HEK293T (cell line): ENCODE measurements at regions not wholly inside any gene's neighbourhood (a gene's known extent, or its start where the extent isn't known, plus 50 kb on each side); places are given as distances from the start of the nearest gene placed in this dataset.

Source experiments
- BHLHE40 ChIP-seq: fragments of 450-650 bp; IDR thresholded peaks from 2 replicates; pipeline ENCODE4 v1.6.1; 2016; ENCODE audit warnings: mild to moderate bottlenecking, moderate library complexity, borderline replicate concordance
- CTBP1 ChIP-seq: fragments of 450-650 bp; IDR thresholded peaks from 2 replicates; pipeline ENCODE4 v1.6.1; 2016; ENCODE audit warnings: borderline replicate concordance
- ELF4 ChIP-seq: fragments of 450-650 bp; IDR thresholded peaks from 2 replicates; pipeline ENCODE4 v1.6.1; 2017; ENCODE audit warnings: antibody characterized with exemption
- FOXA1 ChIP-seq: fragments of 450-650 bp; IDR thresholded peaks from 2 replicates; pipeline ENCODE4 v1.6.1; 2016; ENCODE audit warnings: mild to moderate bottlenecking
- FOXM1 ChIP-seq: fragments of 450-650 bp; IDR thresholded peaks from 2 replicates; pipeline ENCODE4 v1.6.1; 2017; ENCODE audit warnings: mild to moderate bottlenecking, borderline replicate concordance
- HDGF ChIP-seq: fragments of 450-650 bp; IDR thresholded peaks from 2 replicates; pipeline ENCODE4 v1.6.1; 2017; ENCODE audit warnings: antibody characterized with exemption, borderline replicate concordance
- LEF1 ChIP-seq: fragments of 450-650 bp; IDR thresholded peaks from 2 replicates; pipeline ENCODE4 v1.6.1; 2017; ENCODE audit warnings: mild to moderate bottlenecking, borderline replicate concordance
- NFRKB ChIP-seq: fragments of 450-650 bp; IDR thresholded peaks from 2 replicates; pipeline ENCODE4 v1.6.1; 2016; ENCODE audit warnings: mild to moderate bottlenecking, moderate library complexity
- SP1 ChIP-seq: fragments of 450-650 bp; IDR thresholded peaks from 2 replicates; pipeline ENCODE4 v1.6.1; 2017
- SUZ12 ChIP-seq: fragments of 450-650 bp; IDR thresholded peaks from 2 replicates; pipeline ENCODE4 v1.6.1; 2016; ENCODE audit warnings: mild to moderate bottlenecking
- TARDBP ChIP-seq: fragments of 450-650 bp; IDR thresholded peaks from 2 replicates; pipeline ENCODE4 v1.6.1; 2016
- ZNF384 ChIP-seq: fragments of 450-650 bp; IDR thresholded peaks from 2 replicates; pipeline ENCODE4 v1.6.1; 2016
- TF ChIP-seq, protein P1 (sequence below): fragments of 450-650 bp; IDR thresholded peaks from 2 replicates; pipeline ENCODE4 v1.6.1; 2016

DNA sequence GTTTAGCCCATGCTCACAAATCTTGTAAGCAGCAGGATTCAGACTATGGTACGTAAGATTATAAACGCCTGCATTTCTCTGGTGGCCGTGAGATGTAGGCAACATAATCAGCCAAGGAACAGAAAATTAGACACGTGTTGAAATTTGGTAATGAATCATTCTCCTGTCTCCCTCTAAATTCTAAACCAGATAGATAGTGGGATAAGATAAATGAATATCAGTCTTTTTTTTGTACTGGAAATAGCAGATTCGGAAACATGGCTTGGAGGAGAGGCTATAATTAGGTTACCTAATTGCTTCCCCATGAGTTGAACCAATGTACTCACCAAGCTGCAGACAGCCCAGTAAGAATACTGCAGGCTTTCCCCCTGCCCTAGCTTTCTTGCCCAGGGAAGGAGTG lies 172.3 kb downstream of the TGFB2 start:
- TF ChIP-seq FOXM1 (no peak), ELF4 (no peak), BHLHE40 (no peak), SP1 (no peak), TARDBP (no peak), ZNF384 (no peak), HDGF (no peak), CTBP1 (no peak), NFRKB (no peak), FOXA1 (no peak), LEF1 (no peak), SUZ12 (no peak)
- TF ChIP-seq, protein P1, sequence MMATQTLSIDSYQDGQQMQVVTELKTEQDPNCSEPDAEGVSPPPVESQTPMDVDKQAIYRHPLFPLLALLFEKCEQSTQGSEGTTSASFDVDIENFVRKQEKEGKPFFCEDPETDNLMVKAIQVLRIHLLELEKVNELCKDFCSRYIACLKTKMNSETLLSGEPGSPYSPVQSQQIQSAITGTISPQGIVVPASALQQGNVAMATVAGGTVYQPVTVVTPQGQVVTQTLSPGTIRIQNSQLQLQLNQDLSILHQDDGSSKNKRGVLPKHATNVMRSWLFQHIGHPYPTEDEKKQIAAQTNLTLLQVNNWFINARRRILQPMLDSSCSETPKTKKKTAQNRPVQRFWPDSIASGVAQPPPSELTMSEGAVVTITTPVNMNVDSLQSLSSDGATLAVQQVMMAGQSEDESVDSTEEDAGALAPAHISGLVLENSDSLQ = no peak
